K562 (cell line): ENCODE measurements at regions not wholly inside any gene's neighbourhood (a gene's known extent, or its start where the extent isn't known, plus 50 kb on each side); places are given as distances from the start of the nearest gene placed in this dataset.

Experiments used
- ATAC-seq: fragments of 200-7000 bp; cut with Tn5 transposase; 3 replicates; pipeline ENCODE4 v1.9.1; 2020; ENCODE audit warnings: moderate library complexity
- BruUV-seq: library from RNA; stranded (reverse); fragments of 400-500 nt; replicated peaks from 2 replicates; lab custom pipeline; 2021; lab: Mats Ljungman, UMichigan
- CTCF ChIA-PET: fragments of 300-600 bp; formaldehyde crosslinking; extraction: SDS; loops from one replicate; lab custom pipeline; 2021; ENCODE audit warnings: low intra/inter-chr PET ratio; lab: Yijun Ruan, JAX
- POLR2A ChIA-PET: fragments of 300-600, 350-650 bp; sonication (Branson Sonifier 250); formaldehyde crosslinking; extraction: SDS; loops from one replicate; lab custom pipeline; 2021; ENCODE audit warnings: antibody characterized with exemption, inconsistent platforms; lab: Yijun Ruan, JAX
- DNase-seq, 4 experiments: peaks; one replicate each; pipeline versions ENCODE4 v3.0.0 to v3.0.0-alpha.2; 2011 to 2018; ENCODE audit warnings: low spot score in 3 of 4, mixed read lengths in 3 of 4; ENCODE audit errors: extremely low read depth in 1 of 4
- FAIRE-seq: peaks from 2 replicates; lab custom pipeline; 2011; peaks lifted over from hg19 to GRCh38; lab: Jason Lieb, UNC
- H2AFZ ChIP-seq: 2 replicates; pipeline ENCODE4 v1.6.0; 2011; ENCODE audit warnings: low read depth, low read length, control low read depth, inconsistent platforms
- H3K27ac ChIP-seq: fragments of 200-600 bp; 3 replicates; pipeline ENCODE4 v1.8.0; 2011; ENCODE audit warnings: low read depth, mild to moderate bottlenecking, control low read depth, inconsistent platforms, low read length, moderate library complexity, mixed read lengths; ENCODE audit errors: extremely low read depth
- H3K27me3 ChIP-seq, 2 experiments: fragments of 300-600 bp in 1 of 2; 2 replicates in 1 of 2; 3 replicates in 1 of 2; pipeline versions ENCODE4 v1.6.0 to v1.8.0; 2011; ENCODE audit warnings: inconsistent platforms in 2 of 2, low read length in 2 of 2, mild to moderate bottlenecking in 1 of 2, mixed read lengths in 1 of 2, moderate library complexity in 1 of 2; ENCODE audit not compliant: control insufficient read depth in 2 of 2, insufficient read depth in 2 of 2
- H3K36me3 ChIP-seq: fragments of 300-600 bp; 3 replicates; pipeline ENCODE4 v1.8.0; 2011; ENCODE audit warnings: mild to moderate bottlenecking, low read length, inconsistent platforms; ENCODE audit not compliant: control insufficient read depth, insufficient read depth
- H3K4me1 ChIP-seq, 2 experiments: fragments of 200-600 bp in 1 of 2; replicated peaks in 1 of 2; 2 replicates in 1 of 2; 3 replicates in 1 of 2; pipeline versions ENCODE4 v1.5.1 to v1.8.0; 2011; ENCODE audit warnings: inconsistent platforms in 2 of 2, low read length in 2 of 2, mild to moderate bottlenecking in 1 of 2, mixed read lengths in 1 of 2, moderate library complexity in 1 of 2; ENCODE audit not compliant: control insufficient read depth in 2 of 2, insufficient read depth in 2 of 2
- H3K4me2 ChIP-seq: 2 replicates; pipeline ENCODE4 v1.6.1; 2011; ENCODE audit warnings: low read length, control low read depth, inconsistent platforms, mixed read lengths; ENCODE audit not compliant: insufficient read depth
- H3K4me3 ChIP-seq: fragments of 200-600 bp; sonication (generic), shearing (Covaris generic); 2 replicates; pipeline ENCODE4 v1.5.1; 2016; ENCODE audit warnings: control low read depth, inconsistent platforms
- H3K79me2 ChIP-seq: fragments of 200-600 bp; 3 replicates; pipeline ENCODE4 v1.8.0; 2011; ENCODE audit warnings: low read length, inconsistent platforms; ENCODE audit not compliant: control insufficient read depth, insufficient read depth
- H3K9ac ChIP-seq, 2 experiments: 2 replicates each; pipeline versions ENCODE4 v1.6.0 to v1.6.1; 2011; ENCODE audit warnings: low read depth in 2 of 2, low read length in 2 of 2, control low read depth in 1 of 2, inconsistent platforms in 1 of 2, mild to moderate bottlenecking in 1 of 2, mixed read lengths in 1 of 2; ENCODE audit not compliant: insufficient read depth in 1 of 2
- H3K9me1 ChIP-seq: one replicate; pipeline ENCODE4 v1.6.0; 2011; ENCODE audit warnings: inconsistent platforms, mild to moderate bottlenecking, low read length, moderate library complexity; ENCODE audit not compliant: control insufficient read depth, insufficient read depth
- H3K9me3 ChIP-seq: replicated peaks from 2 replicates; pipeline ENCODE4 v1.5.1; 2011; ENCODE audit warnings: low read depth, low read length, inconsistent platforms; ENCODE audit not compliant: control insufficient read depth, insufficient read depth
- H4K20me1 ChIP-seq: replicated peaks from 2 replicates; pipeline ENCODE4 v1.6.1; 2011; ENCODE audit warnings: low read length, inconsistent platforms, mixed read lengths; ENCODE audit not compliant: control insufficient read depth, insufficient read depth
- FOXK1 ChIP-seq: sonication (generic); formaldehyde crosslinking; IDR thresholded peaks from 2 replicates; pipeline ENCODE4 v1.8.0; 2022; ENCODE audit warnings: missing genetic modification reagents, mild to moderate bottlenecking, borderline replicate concordance
- HCFC1 ChIP-seq: IDR thresholded peaks from 2 replicates; pipeline ENCODE4 v1.6.1; 2012; ENCODE audit warnings: low read depth, low read length, improper control_type of control experiment
- KLF1 ChIP-seq: fragments of 450-650 bp; IDR thresholded peaks from 2 replicates; pipeline ENCODE4 v1.6.1; 2016; ENCODE audit warnings: missing genetic modification characterization, missing compliant biosample characterization
- NBN ChIP-seq: fragments of 450-650 bp; IDR thresholded peaks from 2 replicates; pipeline ENCODE4 v1.6.1; 2016; ENCODE audit warnings: low read depth, mild to moderate bottlenecking
- NEUROD1 ChIP-seq: fragments of 150-350 bp; IDR thresholded peaks from 2 replicates; pipeline ENCODE4 v1.6.1; 2014; ENCODE audit warnings: borderline replicate concordance, low read length, low read depth; ENCODE audit not compliant: partially characterized antibody
- SRSF7 ChIP-seq: fragments of 200-400 bp; formaldehyde crosslinking; optimal IDR thresholded peaks from 2 replicates; pipeline ENCODE3; 2017; ENCODE audit warnings: mild to moderate bottlenecking, low read depth, low read length
- TRIM28 ChIP-seq: fragments of 450-650 bp; IDR thresholded peaks from 2 replicates; pipeline ENCODE4 v1.6.1; 2017
- WGBS: fragments of 100-300 bp; shearing (Covaris generic); methylation state at CpG from one replicate; pipeline ENCODE4 v1.1.6; 2016; ENCODE audit warnings: low coverage, mixed read lengths; ENCODE audit not compliant: insufficient coverage; ENCODE audit errors: missing lambda C conversion rate; 5-methylcytosine and 5-hydroxymethylcytosine counted together
- in situ Hi-C: fragments of 300-500 bp; cut with MboI; formaldehyde crosslinking; loops from 4 replicates; pipeline ENCODE4 v1.15.0; 2018; ENCODE audit warnings: inconsistent platforms, mixed read lengths
- intact Hi-C: fragments of 100-400 bp; cut with micrococcal nuclease; formaldehyde crosslinking; loops from 2 replicates; pipeline ENCODE4 v1.14.2; 2022
- TF ChIP-seq, protein P1 (sequence below): fragments of 450-650 bp; IDR thresholded peaks from 2 replicates; pipeline ENCODE4 v1.6.1; 2014; ENCODE audit warnings: low read depth, mild to moderate bottlenecking, moderate library complexity, borderline replicate concordance
- TF ChIP-seq, protein P2 (sequence below): conservative IDR thresholded peaks from 2 replicates; pipeline ENCODE4 v1.6.1; 2011; ENCODE audit warnings: low read depth, mild to moderate bottlenecking, low read length; ENCODE audit not compliant: control insufficient read depth
- TF ChIP-seq, protein P3 (sequence below): sonication (generic); formaldehyde crosslinking; IDR thresholded peaks from 2 replicates; pipeline ENCODE4 v1.4.0; 2020; ENCODE audit warnings: mild to moderate bottlenecking, missing genetic modification reagents
- TF ChIP-seq, protein P4 (sequence below): fragments of 250-450 bp; sonication (Bioruptor Pico); IDR thresholded peaks from 2 replicates; pipeline ENCODE4 v1.8.0; 2021; ENCODE audit warnings: borderline replicate concordance, mild to moderate bottlenecking, moderate library complexity; ENCODE audit not compliant: poor library complexity, severe bottlenecking
- TF ChIP-seq, protein P5 (sequence below): fragments of 250-450 bp; sonication (Bioruptor Pico); IDR thresholded peaks from 2 replicates; pipeline ENCODE4 v1.5.1; 2021; ENCODE audit warnings: mild to moderate bottlenecking
- TF ChIP-seq, protein P6 (sequence below): fragments of 250-450 bp; sonication (Bioruptor Pico); IDR thresholded peaks from 2 replicates; pipeline ENCODE4 v1.5.0; 2020; ENCODE audit warnings: mild to moderate bottlenecking, borderline replicate concordance

DNA sequence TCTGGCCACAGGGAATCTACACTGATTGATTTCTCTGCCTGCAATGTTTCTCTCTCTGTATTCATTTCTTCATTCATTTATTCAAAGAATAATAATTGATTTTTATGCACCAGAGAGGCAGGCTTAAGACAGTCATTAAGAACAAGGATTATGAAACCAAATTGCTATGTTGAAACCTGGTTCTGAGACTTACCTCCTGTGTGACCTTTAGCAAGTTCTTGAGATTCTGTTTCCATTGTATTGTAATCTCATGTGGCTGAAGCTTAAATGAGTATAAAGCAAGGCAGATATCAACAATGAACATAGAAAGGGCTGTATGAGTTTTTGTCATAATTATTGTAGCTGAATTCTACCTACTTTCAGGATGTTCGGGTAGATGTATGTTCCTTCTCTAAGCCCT is 129.6 kb upstream of the GRIA1 start:
- FAIRE-seq (no peak), DNase-seq (no peak), ATAC-seq (no peak)
- H3K4me2 ChIP-seq: no peak overlapping the region
- H2AFZ ChIP-seq: no peak overlapping the region
- no TSS peak for BruUV-seq
- H4K20me1 ChIP-seq: no peaks in the 10 kb centered on the region
- no peaks in the 10 kb centered on the region for H3K9me1 ChIP-seq
- no peak overlapping the region for H3K27ac ChIP-seq
- CTCF ChIA-PET: no interaction called here
- POLR2A ChIA-PET: no interaction called here
- no peak overlapping the region for H3K9ac ChIP-seq
- no peaks in the 10 kb centered on the region for H3K36me3 ChIP-seq
- H3K4me1 ChIP-seq: no peaks in the 10 kb centered on the region
- 0 out of 2 replicates have a peak, but pooled peaks cover 2% of the 10 kb centered on the region for H3K9me3 ChIP-seq
- no peaks in the 10 kb centered on the region for H3K79me2 ChIP-seq
- no peak overlapping the region for H3K4me3 ChIP-seq
- 0% methylated on average over 1 of the region's 1 CpG for WGBS
- intact Hi-C loops: no loop called here
- in situ Hi-C loops: no loop called here
- H3K27me3 ChIP-seq: no peaks in the 10 kb centered on the region
- TF ChIP-seq, protein P1, sequence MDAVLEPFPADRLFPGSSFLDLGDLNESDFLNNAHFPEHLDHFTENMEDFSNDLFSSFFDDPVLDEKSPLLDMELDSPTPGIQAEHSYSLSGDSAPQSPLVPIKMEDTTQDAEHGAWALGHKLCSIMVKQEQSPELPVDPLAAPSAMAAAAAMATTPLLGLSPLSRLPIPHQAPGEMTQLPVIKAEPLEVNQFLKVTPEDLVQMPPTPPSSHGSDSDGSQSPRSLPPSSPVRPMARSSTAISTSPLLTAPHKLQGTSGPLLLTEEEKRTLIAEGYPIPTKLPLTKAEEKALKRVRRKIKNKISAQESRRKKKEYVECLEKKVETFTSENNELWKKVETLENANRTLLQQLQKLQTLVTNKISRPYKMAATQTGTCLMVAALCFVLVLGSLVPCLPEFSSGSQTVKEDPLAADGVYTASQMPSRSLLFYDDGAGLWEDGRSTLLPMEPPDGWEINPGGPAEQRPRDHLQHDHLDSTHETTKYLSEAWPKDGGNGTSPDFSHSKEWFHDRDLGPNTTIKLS: no peak
- TF ChIP-seq NEUROD1 (no peak), FOXK1 (CRISPR knock-in tag) (no peak), HCFC1 (no peak), NBN (no peak), TRIM28 (no peak), SRSF7 (no peak), KLF1 (tag) (no peak)
- TF ChIP-seq, protein P2, sequence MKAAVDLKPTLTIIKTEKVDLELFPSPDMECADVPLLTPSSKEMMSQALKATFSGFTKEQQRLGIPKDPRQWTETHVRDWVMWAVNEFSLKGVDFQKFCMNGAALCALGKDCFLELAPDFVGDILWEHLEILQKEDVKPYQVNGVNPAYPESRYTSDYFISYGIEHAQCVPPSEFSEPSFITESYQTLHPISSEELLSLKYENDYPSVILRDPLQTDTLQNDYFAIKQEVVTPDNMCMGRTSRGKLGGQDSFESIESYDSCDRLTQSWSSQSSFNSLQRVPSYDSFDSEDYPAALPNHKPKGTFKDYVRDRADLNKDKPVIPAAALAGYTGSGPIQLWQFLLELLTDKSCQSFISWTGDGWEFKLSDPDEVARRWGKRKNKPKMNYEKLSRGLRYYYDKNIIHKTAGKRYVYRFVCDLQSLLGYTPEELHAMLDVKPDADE: no peak
- TF ChIP-seq, protein P3, sequence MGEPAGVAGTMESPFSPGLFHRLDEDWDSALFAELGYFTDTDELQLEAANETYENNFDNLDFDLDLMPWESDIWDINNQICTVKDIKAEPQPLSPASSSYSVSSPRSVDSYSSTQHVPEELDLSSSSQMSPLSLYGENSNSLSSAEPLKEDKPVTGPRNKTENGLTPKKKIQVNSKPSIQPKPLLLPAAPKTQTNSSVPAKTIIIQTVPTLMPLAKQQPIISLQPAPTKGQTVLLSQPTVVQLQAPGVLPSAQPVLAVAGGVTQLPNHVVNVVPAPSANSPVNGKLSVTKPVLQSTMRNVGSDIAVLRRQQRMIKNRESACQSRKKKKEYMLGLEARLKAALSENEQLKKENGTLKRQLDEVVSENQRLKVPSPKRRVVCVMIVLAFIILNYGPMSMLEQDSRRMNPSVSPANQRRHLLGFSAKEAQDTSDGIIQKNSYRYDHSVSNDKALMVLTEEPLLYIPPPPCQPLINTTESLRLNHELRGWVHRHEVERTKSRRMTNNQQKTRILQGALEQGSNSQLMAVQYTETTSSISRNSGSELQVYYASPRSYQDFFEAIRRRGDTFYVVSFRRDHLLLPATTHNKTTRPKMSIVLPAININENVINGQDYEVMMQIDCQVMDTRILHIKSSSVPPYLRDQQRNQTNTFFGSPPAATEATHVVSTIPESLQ: no peak
- TF ChIP-seq, protein P4, sequence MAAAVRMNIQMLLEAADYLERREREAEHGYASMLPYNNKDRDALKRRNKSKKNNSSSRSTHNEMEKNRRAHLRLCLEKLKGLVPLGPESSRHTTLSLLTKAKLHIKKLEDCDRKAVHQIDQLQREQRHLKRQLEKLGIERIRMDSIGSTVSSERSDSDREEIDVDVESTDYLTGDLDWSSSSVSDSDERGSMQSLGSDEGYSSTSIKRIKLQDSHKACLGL (CRISPR knock-in tag): no peak
- TF ChIP-seq, protein P5, sequence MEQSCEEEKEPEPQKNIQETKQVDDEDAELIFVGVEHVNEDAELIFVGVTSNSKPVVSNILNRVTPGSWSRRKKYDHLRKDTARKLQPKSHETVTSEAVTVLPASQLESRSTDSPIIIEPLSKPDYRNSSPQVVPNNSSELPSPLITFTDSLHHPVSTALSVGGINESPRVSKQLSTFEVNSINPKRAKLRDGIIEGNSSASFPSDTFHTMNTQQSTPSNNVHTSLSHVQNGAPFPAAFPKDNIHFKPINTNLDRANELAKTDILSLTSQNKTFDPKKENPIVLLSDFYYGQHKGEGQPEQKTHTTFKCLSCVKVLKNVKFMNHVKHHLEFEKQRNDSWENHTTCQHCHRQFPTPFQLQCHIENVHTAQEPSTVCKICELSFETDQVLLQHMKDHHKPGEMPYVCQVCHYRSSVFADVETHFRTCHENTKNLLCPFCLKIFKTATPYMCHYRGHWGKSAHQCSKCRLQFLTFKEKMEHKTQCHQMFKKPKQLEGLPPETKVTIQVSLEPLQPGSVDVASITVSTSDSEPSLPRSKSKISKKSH (CRISPR knock-in tag): no peak
- TF ChIP-seq, protein P6, sequence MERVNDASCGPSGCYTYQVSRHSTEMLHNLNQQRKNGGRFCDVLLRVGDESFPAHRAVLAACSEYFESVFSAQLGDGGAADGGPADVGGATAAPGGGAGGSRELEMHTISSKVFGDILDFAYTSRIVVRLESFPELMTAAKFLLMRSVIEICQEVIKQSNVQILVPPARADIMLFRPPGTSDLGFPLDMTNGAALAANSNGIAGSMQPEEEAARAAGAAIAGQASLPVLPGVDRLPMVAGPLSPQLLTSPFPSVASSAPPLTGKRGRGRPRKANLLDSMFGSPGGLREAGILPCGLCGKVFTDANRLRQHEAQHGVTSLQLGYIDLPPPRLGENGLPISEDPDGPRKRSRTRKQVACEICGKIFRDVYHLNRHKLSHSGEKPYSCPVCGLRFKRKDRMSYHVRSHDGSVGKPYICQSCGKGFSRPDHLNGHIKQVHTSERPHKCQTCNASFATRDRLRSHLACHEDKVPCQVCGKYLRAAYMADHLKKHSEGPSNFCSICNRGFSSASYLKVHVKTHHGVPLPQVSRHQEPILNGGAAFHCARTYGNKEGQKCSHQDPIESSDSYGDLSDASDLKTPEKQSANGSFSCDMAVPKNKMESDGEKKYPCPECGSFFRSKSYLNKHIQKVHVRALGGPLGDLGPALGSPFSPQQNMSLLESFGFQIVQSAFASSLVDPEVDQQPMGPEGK (CRISPR knock-in tag): no peak
